Breast epithelium (tissue), 3 donors: ENCODE measurements at regions not wholly inside any gene's neighbourhood (a gene's known extent, or its start where the extent isn't known, plus 50 kb on each side); places are given as distances from the start of the nearest gene placed in this dataset.

ENCODE experiments used
- POLR2A ChIP-seq: fragments of 450-650 bp; IDR thresholded peaks from one replicate; pipeline ENCODE4 v1.6.1; 2016; ENCODE audit warnings: antibody characterized with exemption, mild to moderate bottlenecking, moderate library complexity
- POLR2AphosphoS5 ChIP-seq, 3 donors: sonication (generic); formaldehyde crosslinking; IDR thresholded peaks; one replicate each; pipeline ENCODE4 v1.6.1; 2017; ENCODE audit warnings: antibody characterized with exemption in 3 of 3
- TF ChIP-seq, protein P1 (sequence below), 3 donors: fragments of 450-650 bp; IDR thresholded peaks; one replicate each; pipeline ENCODE4 v1.5.1; 2016 to 2017; ENCODE audit warnings: antibody characterized with exemption in 3 of 3, mild to moderate bottlenecking in 3 of 3, moderate library complexity in 3 of 3

DNA sequence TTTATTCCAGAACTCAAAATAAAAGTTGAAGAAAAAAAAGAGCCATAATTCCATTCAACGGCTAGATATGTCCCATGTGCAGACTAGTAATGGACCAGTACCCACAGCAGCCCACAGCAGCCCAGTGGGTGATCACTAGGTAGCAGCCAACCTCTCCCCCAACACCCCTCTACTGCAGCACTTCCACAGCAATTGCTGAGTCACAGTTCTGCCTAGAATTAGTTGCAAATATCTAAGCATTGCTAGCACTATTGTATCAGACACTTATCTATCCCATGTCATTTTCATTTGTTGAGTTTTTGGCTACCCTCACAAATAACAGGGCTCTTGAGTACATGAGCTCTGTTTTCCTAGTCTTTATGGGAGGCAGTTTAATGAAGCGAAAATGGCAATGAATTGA, 258.7 kb downstream of the RAP2A start:
- TF ChIP-seq, protein P1, sequence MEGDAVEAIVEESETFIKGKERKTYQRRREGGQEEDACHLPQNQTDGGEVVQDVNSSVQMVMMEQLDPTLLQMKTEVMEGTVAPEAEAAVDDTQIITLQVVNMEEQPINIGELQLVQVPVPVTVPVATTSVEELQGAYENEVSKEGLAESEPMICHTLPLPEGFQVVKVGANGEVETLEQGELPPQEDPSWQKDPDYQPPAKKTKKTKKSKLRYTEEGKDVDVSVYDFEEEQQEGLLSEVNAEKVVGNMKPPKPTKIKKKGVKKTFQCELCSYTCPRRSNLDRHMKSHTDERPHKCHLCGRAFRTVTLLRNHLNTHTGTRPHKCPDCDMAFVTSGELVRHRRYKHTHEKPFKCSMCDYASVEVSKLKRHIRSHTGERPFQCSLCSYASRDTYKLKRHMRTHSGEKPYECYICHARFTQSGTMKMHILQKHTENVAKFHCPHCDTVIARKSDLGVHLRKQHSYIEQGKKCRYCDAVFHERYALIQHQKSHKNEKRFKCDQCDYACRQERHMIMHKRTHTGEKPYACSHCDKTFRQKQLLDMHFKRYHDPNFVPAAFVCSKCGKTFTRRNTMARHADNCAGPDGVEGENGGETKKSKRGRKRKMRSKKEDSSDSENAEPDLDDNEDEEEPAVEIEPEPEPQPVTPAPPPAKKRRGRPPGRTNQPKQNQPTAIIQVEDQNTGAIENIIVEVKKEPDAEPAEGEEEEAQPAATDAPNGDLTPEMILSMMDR (IDR thresholded peaks at IDR 0.05), result no peak
- TF ChIP-seq POLR2AphosphoS5 (IDR thresholded peaks at IDR 0.05), result no peak
- TF ChIP-seq POLR2A, result no peak
